Adrenal gland (tissue), 9 donors: ENCODE measurements at regions not wholly inside any gene's neighbourhood (a gene's known extent, or its start where the extent isn't known, plus 50 kb on each side); places are given as distances from the start of the nearest gene placed in this dataset.

Source experiments
- DNase-seq, 7 donors: peaks; one replicate each; pipeline ENCODE4 v3.0.0-alpha.2; 2019 to 2020
- H3K27ac ChIP-seq, 5 donors: fragments of 200-600 bp; sonication (generic) in 4 of 5; 1 replicate in 3 of 5; 2 replicates in 2 of 5; pipeline versions ENCODE4 v1.5.1 to v1.8.0; 2016 to 2020; ENCODE audit warnings: mild to moderate bottlenecking in 1 of 5
- H3K27me3 ChIP-seq: fragments of 200-600 bp; 2 replicates; pipeline ENCODE4 v1.8.0; 2021
- H3K36me3 ChIP-seq, 2 donors: fragments of 200-600 bp; replicated peaks in 1 of 2; 1 replicate in 1 of 2; 2 replicates in 1 of 2; pipeline versions ENCODE4 v1.5.1 to v1.8.0; 2018 to 2022
- H3K4me1 ChIP-seq, 2 donors: fragments of 200-600 bp; replicated peaks in 1 of 2; 1 replicate in 1 of 2; 2 replicates in 1 of 2; pipeline versions ENCODE4 v1.5.1 to v1.8.0; 2018 to 2021
- H3K4me3 ChIP-seq, 4 donors: fragments of 200-600 bp; sonication (generic) in 3 of 4; one replicate each; pipeline ENCODE4 v1.5.1; 2016 to 2018
- H3K9me3 ChIP-seq, 3 donors: fragments of 200-600 bp; sonication (generic) in 1 of 3; replicated peaks in 1 of 3; 1 replicate in 2 of 3; 2 replicates in 1 of 3; pipeline versions ENCODE4 v1.5.1 to v1.8.0; 2016 to 2021
- CTCF ChIP-seq, 6 experiments: fragments of 450-650 bp in 4 of 6; fragments of 200-600 bp in 2 of 6; sonication (generic) in 1 of 6; IDR thresholded peaks; 1 replicate in 5 of 6; 2 replicates in 1 of 6; pipeline versions ENCODE4 v1.5.1 to v1.8.0; 2016 to 2021; ENCODE audit warnings: antibody characterized with exemption in 6 of 6, mild to moderate bottlenecking in 2 of 6, moderate library complexity in 1 of 6
- POLR2A ChIP-seq, 2 donors: fragments of 450-650 bp; IDR thresholded peaks; one replicate each; pipeline ENCODE4 v1.6.1; 2017; ENCODE audit warnings: antibody characterized with exemption in 2 of 2, mild to moderate bottlenecking in 2 of 2, moderate library complexity in 1 of 2
- WGBS, 4 donors: extraction: QIAGEN DNeasy Blood & Tissue Kit in 2 of 4; methylation state at CpG; one replicate each; pipeline versions ENCODE4 v1.1.5 to v1.1.7; 2013 to 2017; 5-methylcytosine and 5-hydroxymethylcytosine counted together
- intact Hi-C, 2 donors: fragments of 100-400 bp; cut with DNase I; formaldehyde crosslinking; loops; one replicate each; pipeline versions ENCODE4 v1.14.1 to v1.15.0; 2022 to 2023
- donor health status: healthy with polysubstance abuse.
- donor health status: Bipolar disorder and iron deficiency.
- donor health status: DM: yes; HTN: yes; CAD: no.
- donor health status: DM: no; HTN: no; CAD: no.
- donor health status: DM: no; HTN: no; CAD: no.

GRCh38 chr3:107430996-107431245, 53.7 kb downstream of the CCDC54 start:
- DNase-seq: peak in 2 of 7 donors; percentile 47 to 60
- no peaks in the 10 kb centered on the region for H3K9me3 ChIP-seq
- peaks cover 6 to 13% of the 10 kb centered on the region in 2 donors for H3K4me1 ChIP-seq
- intact Hi-C loops: loop anchor here in 1 of 2 donors (5.0 kb wide), 1 partner anchor 91 kb away; the partner anchor contains the start of gene BBX
- no peaks in the 10 kb centered on the region for H3K36me3 ChIP-seq
- peak overlapping the region; percentile 79 to 99 (median 93) for H3K27ac ChIP-seq
- peak overlapping the region in 3 of 4 donors; percentile 9 to 87 (median 75) for H3K4me3 ChIP-seq
- TF ChIP-seq POLR2A (IDR thresholded peaks at IDR 0.05): no peak
- TF ChIP-seq CTCF (IDR thresholded peaks at IDR 0.05): no peak
- no peaks in the 10 kb centered on the region for H3K27me3 ChIP-seq
- 1 to 8% (median 6%) methylated on average over 10 to 16 of the region's 16 CpGs for WGBS, 4 donors

- peak overlapping the region; percentile 79 to 99 (median 93) for H3K27ac ChIP-seq
- WGBS, 4 donors: 0% methylated on average over 16 to 82 of the region's 83 CpGs; no CpG with 5 or more reads in 1 of the 4 donors
- intact Hi-C loops: loop anchor here in 1 of 2 donors (5.0 kb wide), 1 partner anchor 91 kb away; the partner anchor contains the start of gene BBX
- H3K27me3 ChIP-seq: no peaks in the 10 kb centered on the region
- no peaks in the 10 kb centered on the region for H3K36me3 ChIP-seq
- DNase-seq: peak; percentile 79 to 89 (median 82)
- peak overlapping the region; percentile 9 to 87 (median 47) for H3K4me3 ChIP-seq
- H3K4me1 ChIP-seq: peaks cover 6 to 13% of the 10 kb centered on the region in 2 donors
- TF ChIP-seq CTCF (IDR thresholded peaks at IDR 0.05) (peak in 1 of 6 experiments; percentile 28), POLR2A (IDR thresholded peaks at IDR 0.05) (peak; percentile 82 to 87)
- no peaks in the 10 kb centered on the region for H3K9me3 ChIP-seq
Measured at GRCh38 chr3:107431246-107432012, 54.2 kb downstream of the CCDC54 start.

- H3K9me3 ChIP-seq: no peaks in the 10 kb centered on the region
- intact Hi-C loops: loop anchor here in 1 of 2 donors (5.0 kb wide), 1 partner anchor 90 kb away; the partner anchor contains the start of gene BBX
- peak overlapping the region in 3 of 4 donors; percentile 19 to 87 (median 75) for H3K4me3 ChIP-seq
- 2 to 8% (median 4%) methylated on average over 20 of the region's 20 CpGs for WGBS, 4 donors
- DNase-seq: peak in 6 of 7 donors; percentile 31 to 69 (median 42)
- peaks cover 6 to 13% of the 10 kb centered on the region in 2 donors for H3K4me1 ChIP-seq
- no peaks in the 10 kb centered on the region for H3K36me3 ChIP-seq
- H3K27me3 ChIP-seq: no peaks in the 10 kb centered on the region
- no peak for TF ChIP-seq POLR2A (IDR thresholded peaks at IDR 0.05)
- TF ChIP-seq CTCF (IDR thresholded peaks at IDR 0.05): peak in 2 of 6 experiments; percentile 32 to 48
- H3K27ac ChIP-seq: peak overlapping the region; percentile 79 to 99 (median 93)
Measured at GRCh38 chr3:107432013-107432515, 54.8 kb downstream of the CCDC54 start.

- no peak for TF ChIP-seq POLR2A (IDR thresholded peaks at IDR 0.05)
- no peak for TF ChIP-seq CTCF (IDR thresholded peaks at IDR 0.05)
- Histone ChIP-seq H3K9me3 (no peaks in the 10 kb centered on the region), H3K27ac (peak overlapping the region in 2 of 5 donors; percentile 99), H3K4me1 (peaks cover 6 to 13% of the 10 kb centered on the region in 2 donors), H3K36me3 (no peaks in the 10 kb centered on the region), H3K4me3 (peak overlapping the region in 1 of 4 donors; percentile 87), H3K27me3 (no peaks in the 10 kb centered on the region)
- WGBS, 4 donors: 68 to 81% (median 71%) methylated on average over 8 of the region's 8 CpGs
- no peak for DNase-seq
- intact Hi-C loops: loop anchor here in 1 of 2 donors (5.0 kb wide), 1 partner anchor 90 kb away; the partner anchor contains the start of gene BBX
Measured at GRCh38 chr3:107432646-107433045, 55.4 kb downstream of the CCDC54 start.
